Right cardiac atrium (tissue), 5 donors: ENCODE measurements at regions not wholly inside any gene's neighbourhood (a gene's known extent, or its start where the extent isn't known, plus 50 kb on each side); places are given as distances from the start of the nearest gene placed in this dataset.
"Not testable (repeated sequence)": the region's sequence is repeated elsewhere in the genome, so short reads cannot be mapped to it uniquely, and the experiment has no call there.

Experiments used
- ATAC-seq, 2 donors: fragments of 200-7000 bp; cut with Tn5 transposase; one replicate each; pipeline versions ENCODE4 v1.8.0 to v1.9.1; 2020; ENCODE audit warnings: moderate library complexity in 2 of 2, mild to moderate bottlenecking in 1 of 2
- DNase-seq, 3 donors: peaks; one replicate each; pipeline ENCODE4 v3.0.0-alpha.2; 2020
- H3K27ac ChIP-seq: one replicate; pipeline ENCODE4 v1.5.1; 2013; ENCODE audit warnings: mild to moderate bottlenecking, low read length, control low read depth, moderate library complexity
- H3K27me3 ChIP-seq: one replicate; pipeline ENCODE4 v1.6.1; 2013; ENCODE audit not compliant: control insufficient read depth, insufficient read depth
- H3K4me1 ChIP-seq: one replicate; pipeline ENCODE4 v1.6.1; 2013; ENCODE audit warnings: low read length; ENCODE audit not compliant: control insufficient read depth, insufficient read depth
- H3K4me3 ChIP-seq: one replicate; pipeline ENCODE4 v1.5.1; 2013; ENCODE audit warnings: low read length, control low read depth
- H3K9me3 ChIP-seq: one replicate; pipeline ENCODE4 v1.6.1; 2013; ENCODE audit warnings: low read length; ENCODE audit not compliant: control insufficient read depth
- WGBS: extraction: QIAGEN DNeasy Blood & Tissue Kit; methylation state at CpG from one replicate; pipeline ENCODE4 v1.1.7; 2013; 5-methylcytosine and 5-hydroxymethylcytosine counted together
- intact Hi-C, 4 donors: fragments of 100-400 bp; cut with DNase I; formaldehyde crosslinking; loops; one replicate each; pipeline versions ENCODE4 v1.11.0 to v1.14.0; 2022 to 2023
- donor health status: healthy with polysubstance abuse.
- donor health status: DM: no; HTN: yes; CAD: no.
- donor health status: DM: no; HTN: no; CAD: no.
- donor health status: DM: no; HTN: yes; CAD: no; lungs with severe emphysema.
- donor health status: DM: yes; HTN: yes; CAD: no.

GRCh38 chr9:28120184-28120583 lies 546.9 kb upstream of the C9orf72 start:
- Histone ChIP-seq H3K4me3 (no peak overlapping the region), H3K9me3 (no peaks in the 10 kb centered on the region), H3K27ac (no peak overlapping the region), H3K4me1 (no peaks in the 10 kb centered on the region), H3K27me3 (no peaks in the 10 kb centered on the region)
- intact Hi-C loops, result no loop called here
- ATAC-seq, result no peak
- no peak for DNase-seq
- WGBS, result 71% methylated on average over 3 of the region's 3 CpGs

- Histone ChIP-seq H3K4me1 (no peaks in the 10 kb centered on the region), H3K9me3 (no peaks in the 10 kb centered on the region), H3K4me3 (no peak overlapping the region), H3K27ac (no peak overlapping the region), H3K27me3 (no peaks in the 10 kb centered on the region)
- 42% methylated on average over 3 of the region's 3 CpGs for WGBS
- ATAC-seq (no peak), DNase-seq (no peak)
- intact Hi-C loops, result no loop called here
Observed at GRCh38 chr9:28120626-28121025, 547.3 kb upstream of the C9orf72 start.

- H3K27ac ChIP-seq, result no peak overlapping the region
- H3K4me1 ChIP-seq, result no peaks in the 10 kb centered on the region
- no peak overlapping the region for H3K4me3 ChIP-seq
- WGBS, result 36% methylated on average over 3 of the region's 3 CpGs
- intact Hi-C loops, result no loop called here
- H3K9me3 ChIP-seq, result no peaks in the 10 kb centered on the region
- H3K27me3 ChIP-seq, result no peaks in the 10 kb centered on the region
- no peak for DNase-seq
- no peak for ATAC-seq
Observed at GRCh38 chr9:28121366-28121765, 548.1 kb upstream of the C9orf72 start.

DNA sequence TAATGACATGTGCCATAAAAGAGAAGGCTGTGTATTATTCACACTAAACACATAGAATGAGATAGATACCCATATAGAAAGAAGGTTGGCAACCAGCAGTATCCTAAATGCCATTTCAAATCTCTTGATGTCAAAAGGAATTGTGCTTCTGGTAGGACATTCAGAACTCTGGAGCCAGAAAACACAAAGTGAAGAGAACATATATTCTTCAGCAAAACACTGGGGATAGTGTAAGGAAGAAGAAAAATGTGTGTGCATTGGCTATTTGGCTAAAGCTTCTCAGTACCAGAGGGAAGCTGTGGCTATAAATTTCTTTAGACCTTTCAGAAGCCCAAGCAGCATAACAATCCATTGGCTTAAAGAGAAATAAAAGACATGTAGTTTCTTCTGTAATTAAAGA lies 551.6 kb upstream of the C9orf72 start:
- no peaks in the 10 kb centered on the region for H3K4me1 ChIP-seq
- ATAC-seq (no peak), DNase-seq (no peak)
- no peaks in the 10 kb centered on the region for H3K27me3 ChIP-seq
- H3K9me3 ChIP-seq, result no peaks in the 10 kb centered on the region
- no peak overlapping the region for H3K27ac ChIP-seq
- no peak overlapping the region for H3K4me3 ChIP-seq
- intact Hi-C loops, result no loop called here

- intact Hi-C loops, result no loop called here
- Histone ChIP-seq H3K9me3 (no peaks in the 10 kb centered on the region), H3K27me3 (no peaks in the 10 kb centered on the region), H3K27ac (no peak overlapping the region), H3K4me3 (no peak overlapping the region), H3K4me1 (no peaks in the 10 kb centered on the region)
- WGBS, result 55% methylated on average over 3 of the region's 3 CpGs
- ATAC-seq, result no peak
- no peak for DNase-seq
Observed at GRCh38 chr9:28127101-28127500, 553.8 kb upstream of the C9orf72 start.

DNA sequence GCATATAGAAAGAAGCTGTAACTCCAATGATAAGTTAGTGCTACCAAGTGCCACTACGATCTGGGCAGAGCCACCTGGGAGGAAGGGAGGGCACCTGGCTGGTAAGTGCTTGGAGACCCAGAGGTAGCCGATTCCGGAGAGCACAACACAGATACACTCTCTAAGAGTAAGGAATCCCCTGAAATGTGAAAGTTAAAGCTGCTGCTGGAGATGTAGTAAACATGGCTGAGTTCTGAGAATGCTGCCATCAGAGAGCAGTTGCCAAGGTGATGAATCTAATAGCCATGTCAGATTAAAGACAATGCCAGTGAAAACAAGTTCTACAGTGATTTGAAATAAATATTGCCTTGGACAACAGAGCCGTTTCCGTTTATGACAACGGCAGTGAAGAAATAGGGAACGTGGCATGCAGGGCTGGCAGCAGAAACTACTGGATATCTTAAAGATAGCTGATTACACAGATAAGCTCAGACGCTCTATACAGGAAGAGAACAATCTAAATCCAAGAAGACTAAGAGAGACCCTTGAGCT lies 561.2 kb upstream of the C9orf72 start:
- intact Hi-C loops, result no loop called here
- no peak overlapping the region for H3K27ac ChIP-seq
- H3K27me3 ChIP-seq, result no peaks in the 10 kb centered on the region
- no peak overlapping the region for H3K4me3 ChIP-seq
- H3K4me1 ChIP-seq, result no peaks in the 10 kb centered on the region
- DNase-seq (no peak), ATAC-seq (no peak)
- 61% methylated on average over 8 of the region's 8 CpGs for whole genome bisulfite sequencing
- no peaks in the 10 kb centered on the region for H3K9me3 ChIP-seq

GRCh38 chr9:28135549-28135948 lies 562.3 kb upstream of the C9orf72 start:
- H3K4me1 ChIP-seq, result no peaks in the 10 kb centered on the region
- no peak overlapping the region for H3K27ac ChIP-seq
- no peak overlapping the region for H3K4me3 ChIP-seq
- no peaks in the 10 kb centered on the region for H3K27me3 ChIP-seq
- DNase-seq (no peak), ATAC-seq (no peak)
- intact Hi-C loops, result no loop called here
- no peaks in the 10 kb centered on the region for H3K9me3 ChIP-seq
- WGBS, result 27% methylated on average over 2 of the region's 2 CpGs

DNA sequence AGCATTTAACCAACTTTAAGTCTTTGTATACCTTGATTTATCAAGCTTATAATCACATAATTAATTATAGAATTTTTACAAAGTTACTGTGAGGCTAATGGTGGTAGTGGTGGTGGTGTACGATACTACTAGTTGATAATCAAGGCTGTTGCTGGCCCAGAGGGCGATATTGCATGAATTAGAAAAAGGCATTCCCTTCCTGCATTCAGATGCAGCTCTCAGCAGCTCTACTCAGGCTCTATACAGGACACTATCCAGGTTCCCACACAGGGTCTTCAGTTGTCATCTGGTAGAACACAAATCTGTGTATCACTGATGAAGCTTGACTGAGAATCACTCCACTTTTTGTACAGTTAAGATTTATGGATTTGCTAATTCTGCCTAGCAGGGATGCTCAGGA lies 562.8 kb upstream of the C9orf72 start:
- 63% methylated on average over 2 of the region's 2 CpGs for WGBS
- DNase-seq (no peak), ATAC-seq (no peak)
- intact Hi-C loops, result no loop called here
- Histone ChIP-seq H3K4me1 (no peaks in the 10 kb centered on the region), H3K9me3 (no peaks in the 10 kb centered on the region), H3K27ac (no peak overlapping the region), H3K27me3 (no peaks in the 10 kb centered on the region), H3K4me3 (no peak overlapping the region)

DNA sequence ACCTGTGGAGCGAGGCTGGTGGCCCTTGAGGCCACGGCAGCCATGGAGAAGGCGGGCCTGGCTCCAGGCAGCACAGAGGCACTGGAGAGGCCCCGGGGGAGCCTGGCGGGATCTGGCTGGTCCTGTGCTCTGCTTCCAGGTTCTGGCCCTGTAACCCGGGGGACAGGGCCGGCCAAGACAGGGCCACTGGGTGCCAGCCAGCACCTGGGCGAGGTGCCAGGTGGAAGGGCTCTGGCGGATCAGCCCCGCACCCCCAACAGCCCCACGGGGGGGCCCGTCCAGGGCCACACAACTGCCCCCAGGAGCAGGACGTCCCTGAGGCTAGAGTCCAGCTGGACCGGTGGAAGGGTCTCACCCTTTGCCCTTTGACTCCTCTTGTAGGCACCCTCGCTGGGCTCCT lies 574.1 kb upstream of the C9orf72 start:
- H3K4me3 ChIP-seq, H3K9me3 ChIP-seq, intact Hi-C loops, H3K27me3 ChIP-seq, ATAC-seq, H3K4me1 ChIP-seq, H3K27ac ChIP-seq: not testable (repeated sequence)
- peak in 2 of 3 donors; percentile 33 to 59 for DNase-seq
- 87% methylated on average over 14 of the region's 15 CpGs for WGBS

- H3K27ac ChIP-seq, H3K4me1 ChIP-seq, H3K4me3 ChIP-seq, ATAC-seq, intact Hi-C loops, H3K27me3 ChIP-seq, H3K9me3 ChIP-seq, DNase-seq: not testable (repeated sequence)
- WGBS, result 89% methylated on average over 18 of the region's 18 CpGs
Observed at GRCh38 chr9:28147923-28148597, 574.8 kb upstream of the C9orf72 start.

DNA sequence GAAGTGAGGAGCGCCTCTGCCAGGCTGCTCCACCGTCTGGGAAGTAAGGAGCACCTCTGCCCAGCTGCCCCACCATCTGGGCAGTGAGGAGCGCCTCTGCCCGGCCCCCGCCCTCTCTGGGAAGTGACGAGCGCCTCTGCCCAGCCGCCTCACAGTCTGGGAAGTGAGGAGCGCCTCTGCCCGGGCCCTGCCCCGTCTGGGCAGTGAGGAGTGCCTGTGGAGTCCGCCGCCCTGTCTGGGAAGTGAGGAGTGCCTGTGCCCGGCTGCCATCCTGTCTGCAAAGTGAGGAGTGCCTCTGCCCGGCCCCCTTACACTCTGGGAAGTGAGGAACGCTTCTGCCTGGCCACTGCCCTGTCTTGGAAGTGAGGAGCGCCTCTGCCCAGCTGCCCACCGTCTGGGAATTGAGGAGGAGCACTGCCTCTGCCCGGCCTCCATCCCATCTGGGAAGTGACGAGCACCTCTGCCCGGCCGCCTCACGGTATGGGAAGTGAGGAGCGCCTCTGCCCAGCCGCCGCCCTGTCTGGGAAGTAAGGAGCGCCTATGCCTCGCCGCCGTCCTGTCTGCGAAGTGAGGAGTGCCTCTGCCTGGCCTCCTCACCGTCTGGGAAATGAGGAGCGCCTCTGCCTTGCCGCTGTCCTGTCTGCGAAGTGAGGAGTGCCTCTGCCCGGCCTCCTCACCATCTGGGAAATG lies 576.2 kb upstream of the C9orf72 start:
- H3K9me3 ChIP-seq, H3K27ac ChIP-seq, H3K4me1 ChIP-seq, H3K4me3 ChIP-seq, H3K27me3 ChIP-seq, ATAC-seq, intact Hi-C loops: not testable (repeated sequence)
- WGBS, result 89% methylated on average over 36 of the region's 36 CpGs
- peak in 1 of 3 donors; percentile 50 for DNase-seq
